ENCODE measurements at regions not wholly inside any gene's neighbourhood (a gene's known extent, or its start where the extent isn't known, plus 50 kb on each side); places are given as distances from the start of the nearest gene placed in this dataset.

- H3K9me3 ChIP-seq (ENCODE audit: control insufficient read depth, low read depth, low read length): no peaks in the 10 kb centered on the region
- Mint-ChIP-seq H3K27ac (no peak overlapping the region), H3K27me3 (ENCODE audit: low read depth) (no peaks in the 10 kb centered on the region), H3K9me3 (peaks cover 0 to 7% of the 10 kb centered on the region in 2 experiments; a peak in 2 of 5 replicates), H3K4me1 (no peaks in the 10 kb centered on the region), H3K4me3 (no peak overlapping the region), H3K36me3 (ENCODE audit: insufficient read depth in 1 of 3, low read depth in 3 of 3) (peaks cover 0 to 2% (median 0%) of the 10 kb centered on the region in 3 experiments; a peak in 2 of 7 replicates)
- WGBS (ENCODE audit: extremely low coverage, insufficient read length, low lambda C conversion rate): no CpG with 5 or more reads among the region's 4 CpGs
- H4K5ac ChIP-seq (ENCODE audit: insufficient read length, low read depth, low read length): no peak overlapping the region
- no peak overlapping the region for H3K4me2 ChIP-seq (ENCODE audit: insufficient read depth, insufficient read length, low read length)
- H2BK15ac ChIP-seq (ENCODE audit: low read depth, low read length): no peak overlapping the region
- no peak overlapping the region for H3K18ac ChIP-seq (ENCODE audit: insufficient read length, low read depth, low read length)
- no peaks in the 10 kb centered on the region for H3K27me3 ChIP-seq (ENCODE audit: insufficient read depth, low read length)
- H3K27ac ChIP-seq (ENCODE audit: insufficient read length, low read depth, low read length): no peak overlapping the region
- H3T11ph ChIP-seq (ENCODE audit: low read length): no peak overlapping the region
- no peak overlapping the region for H2BK20ac ChIP-seq (ENCODE audit: low read depth, low read length, poor library complexity, severe bottlenecking)
- no peak overlapping the region for H3K4ac ChIP-seq (ENCODE audit: low read depth, low read length)
- H4K20me1 ChIP-seq (ENCODE audit: control insufficient read depth, insufficient read depth, insufficient read length): no peaks in the 10 kb centered on the region
- H3K14ac ChIP-seq (ENCODE audit: insufficient read depth, low read length): no peak overlapping the region
- TF ChIP-seq, protein P1, sequence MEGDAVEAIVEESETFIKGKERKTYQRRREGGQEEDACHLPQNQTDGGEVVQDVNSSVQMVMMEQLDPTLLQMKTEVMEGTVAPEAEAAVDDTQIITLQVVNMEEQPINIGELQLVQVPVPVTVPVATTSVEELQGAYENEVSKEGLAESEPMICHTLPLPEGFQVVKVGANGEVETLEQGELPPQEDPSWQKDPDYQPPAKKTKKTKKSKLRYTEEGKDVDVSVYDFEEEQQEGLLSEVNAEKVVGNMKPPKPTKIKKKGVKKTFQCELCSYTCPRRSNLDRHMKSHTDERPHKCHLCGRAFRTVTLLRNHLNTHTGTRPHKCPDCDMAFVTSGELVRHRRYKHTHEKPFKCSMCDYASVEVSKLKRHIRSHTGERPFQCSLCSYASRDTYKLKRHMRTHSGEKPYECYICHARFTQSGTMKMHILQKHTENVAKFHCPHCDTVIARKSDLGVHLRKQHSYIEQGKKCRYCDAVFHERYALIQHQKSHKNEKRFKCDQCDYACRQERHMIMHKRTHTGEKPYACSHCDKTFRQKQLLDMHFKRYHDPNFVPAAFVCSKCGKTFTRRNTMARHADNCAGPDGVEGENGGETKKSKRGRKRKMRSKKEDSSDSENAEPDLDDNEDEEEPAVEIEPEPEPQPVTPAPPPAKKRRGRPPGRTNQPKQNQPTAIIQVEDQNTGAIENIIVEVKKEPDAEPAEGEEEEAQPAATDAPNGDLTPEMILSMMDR (conservative IDR thresholded peaks at IDR 0.05): no peak
- no peak overlapping the region for H4K91ac ChIP-seq (ENCODE audit: insufficient read length, low read depth, low read length)
- H2AK5ac ChIP-seq (ENCODE audit: insufficient read length, low read length): no peak overlapping the region
- H3K56ac ChIP-seq (ENCODE audit: insufficient read length, low read depth, low read length): no peak overlapping the region
- H3K4me1 ChIP-seq (ENCODE audit: insufficient read depth, low read length): no peaks in the 10 kb centered on the region
- H2AFZ ChIP-seq (ENCODE audit: low read length): no peak overlapping the region
- no peak overlapping the region for H4K8ac ChIP-seq (replicated peaks; ENCODE audit: insufficient read length, low read depth, low read length)
- H3K9ac ChIP-seq (ENCODE audit: extremely low read depth, insufficient read length, low read length): no peak overlapping the region
- no peaks in the 10 kb centered on the region for H3K79me2 ChIP-seq (ENCODE audit: insufficient read depth, low read length)
- no peaks in the 10 kb centered on the region for H3K79me1 ChIP-seq (ENCODE audit: insufficient read depth, low read depth, low read length, poor library complexity, severe bottlenecking)
- no peak for DNase-seq
- no peak overlapping the region for H3K23ac ChIP-seq (ENCODE audit: insufficient read length, low read depth, low read length)
- H3K23me2 ChIP-seq (ENCODE audit: insufficient read length, low read depth, low read length, poor library complexity, severe bottlenecking): no peaks in the 10 kb centered on the region
- no peak overlapping the region for H2BK12ac ChIP-seq (ENCODE audit: insufficient read length, low read depth, low read length)
- H2BK120ac ChIP-seq (ENCODE audit: low read depth, low read length, poor library complexity, severe bottlenecking): no peak overlapping the region
- no peak overlapping the region for H2BK5ac ChIP-seq (ENCODE audit: insufficient read length, low read length)
Observed at GRCh38 chr13:100940658-100941057, 266.1 kb upstream of the TMTC4 start.

Data from H9 (cell line).